HEK293 (cell line): ENCODE measurements at regions not wholly inside any gene's neighbourhood (a gene's known extent, or its start where the extent isn't known, plus 50 kb on each side); places are given as distances from the start of the nearest gene placed in this dataset.

Source experiments
- CTCF ChIA-PET: fragments of 350-600 bp; formaldehyde crosslinking; extraction: SDS; loops from one replicate; lab custom pipeline; 2021; ENCODE audit warnings: antibody characterized with exemption; lab: Yijun Ruan, JAX
- POLR2A ChIA-PET: fragments of 300-600 bp; formaldehyde crosslinking; extraction: SDS; loops from one replicate; lab custom pipeline; 2020; ENCODE audit warnings: antibody characterized with exemption, inconsistent platforms; lab: Yijun Ruan, JAX
- H3K27ac ChIP-seq: fragments of 200-500 bp; sonication (Bioruptor generic); 2 replicates; pipeline ENCODE4 v1.5.1; 2014; ENCODE audit warnings: low read depth, low read length, control low read depth, inconsistent platforms; ENCODE audit errors: extremely low read depth
- H3K36me3 ChIP-seq, 2 experiments: fragments of 200-500 bp in 1 of 2; sonication (Bioruptor generic) in 1 of 2; 1 replicate in 1 of 2; 2 replicates in 1 of 2; pipeline ENCODE4 v1.5.1; 2014 to 2017; ENCODE audit warnings: inconsistent platforms in 2 of 2, low read length in 2 of 2; ENCODE audit not compliant: control insufficient read depth in 2 of 2, insufficient read depth in 1 of 2
- H3K4me1 ChIP-seq: fragments of 200-500 bp; sonication (Bioruptor generic); 2 replicates; pipeline ENCODE4 v1.5.1; 2014; ENCODE audit warnings: mild to moderate bottlenecking, low read length, inconsistent platforms; ENCODE audit not compliant: control insufficient read depth, insufficient read depth
- H3K4me3 ChIP-seq: 2 replicates; pipeline ENCODE4 v1.5.1; 2011; ENCODE audit warnings: low read depth, mild to moderate bottlenecking, control low read depth, low read length, moderate library complexity
- H3K9me3 ChIP-seq: fragments of 200-500 bp; sonication (Bioruptor generic); 2 replicates; pipeline ENCODE4 v1.5.1; 2014; ENCODE audit warnings: low read depth, low read length, inconsistent platforms; ENCODE audit not compliant: control insufficient read depth, insufficient read depth
- HOXC10 ChIP-seq: sonication (generic); formaldehyde crosslinking; IDR thresholded peaks from 2 replicates; pipeline ENCODE4 v1.8.1; 2023; ENCODE audit warnings: mild to moderate bottlenecking, missing genetic modification reagents
- KLF10 ChIP-seq: fragments of 450-650 bp; IDR thresholded peaks from 2 replicates; pipeline ENCODE4 v1.5.1; 2018; ENCODE audit warnings: missing biosample characterization, mild to moderate bottlenecking, missing genetic modification characterization
- MZF1 ChIP-seq: fragments of 450-650 bp; formaldehyde crosslinking; IDR thresholded peaks from 2 replicates; pipeline ENCODE4 v1.5.1; 2017; ENCODE audit warnings: missing biosample characterization, missing genetic modification characterization, borderline replicate concordance
- SCRT1 ChIP-seq: fragments of 450-650 bp; formaldehyde crosslinking; IDR thresholded peaks from 2 replicates; pipeline ENCODE4 v1.5.1; 2016; ENCODE audit warnings: missing biosample characterization, missing genetic modification characterization, borderline replicate concordance
- ZBTB44 ChIP-seq: fragments of 450-650 bp; IDR thresholded peaks from 2 replicates; pipeline ENCODE4 v1.5.1; 2018; ENCODE audit warnings: missing biosample characterization, mild to moderate bottlenecking, missing genetic modification characterization
- ZFP3 ChIP-seq: fragments of 450-650 bp; formaldehyde crosslinking; IDR thresholded peaks from 2 replicates; pipeline ENCODE4 v1.5.1; 2016; ENCODE audit warnings: low read depth, missing biosample characterization, missing genetic modification characterization
- ZIC2 ChIP-seq: fragments of 450-650 bp; formaldehyde crosslinking; IDR thresholded peaks from 2 replicates; pipeline ENCODE4 v1.5.1; 2016; ENCODE audit warnings: missing biosample characterization, missing genetic modification characterization
- ZNF114 ChIP-seq: fragments of 450-650 bp; formaldehyde crosslinking; IDR thresholded peaks from 2 replicates; pipeline ENCODE4 v1.5.0; 2017; ENCODE audit warnings: missing biosample characterization, missing genetic modification characterization
- ZNF16 ChIP-seq: fragments of 450-650 bp; formaldehyde crosslinking; IDR thresholded peaks from 2 replicates; pipeline ENCODE4 v1.5.1; 2016; ENCODE audit warnings: low read depth, missing biosample characterization, missing genetic modification characterization
- ZNF174 ChIP-seq: fragments of 450-650 bp; formaldehyde crosslinking; IDR thresholded peaks from 2 replicates; pipeline ENCODE4 v1.5.0; 2017; ENCODE audit warnings: missing biosample characterization, mild to moderate bottlenecking, missing genetic modification characterization
- ZNF274 ChIP-seq, 2 experiments: fragments of 200-500 bp in 1 of 2; fragments of 450-650 bp in 1 of 2; sonication (Bioruptor generic) in 1 of 2; formaldehyde crosslinking in 1 of 2; IDR thresholded peaks; 2 replicates each; pipeline versions ENCODE4 v1.5.1 to v1.6.1; 2014 to 2016; ENCODE audit warnings: borderline replicate concordance in 1 of 2, inconsistent platforms in 1 of 2, low read length in 1 of 2, missing biosample characterization in 1 of 2, missing genetic modification characterization in 1 of 2
- ZNF335 ChIP-seq: fragments of 450-650 bp; formaldehyde crosslinking; conservative IDR thresholded peaks from 2 replicates; pipeline ENCODE4 v1.5.1; 2016; ENCODE audit warnings: missing biosample characterization, missing genetic modification characterization
- ZNF391 ChIP-seq: fragments of 450-650 bp; formaldehyde crosslinking; IDR thresholded peaks from 2 replicates; pipeline ENCODE4 v1.5.1; 2016; ENCODE audit warnings: low read depth, missing biosample characterization, missing genetic modification characterization, borderline replicate concordance
- ZNF544 ChIP-seq: fragments of 450-650 bp; formaldehyde crosslinking; IDR thresholded peaks from 2 replicates; pipeline ENCODE4 v1.5.0; 2017; ENCODE audit warnings: missing biosample characterization, missing genetic modification characterization
- ZNF76 ChIP-seq: fragments of 450-650 bp; formaldehyde crosslinking; IDR thresholded peaks from 2 replicates; pipeline ENCODE4; 2016; ENCODE audit warnings: low read depth, missing biosample characterization, missing genetic modification characterization, borderline replicate concordance
- ZSCAN18 ChIP-seq: fragments of 450-650 bp; formaldehyde crosslinking; IDR thresholded peaks from 2 replicates; pipeline ENCODE4 v1.5.1; 2016; ENCODE audit warnings: missing biosample characterization, missing genetic modification characterization
- ZSCAN30 ChIP-seq: fragments of 450-650 bp; IDR thresholded peaks from 2 replicates; pipeline ENCODE4 v1.5.1; 2018; ENCODE audit warnings: missing biosample characterization, mild to moderate bottlenecking, missing genetic modification characterization, moderate library complexity
- TF ChIP-seq, protein P1 (sequence below): fragments of 450-650 bp; formaldehyde crosslinking; IDR thresholded peaks from 2 replicates; pipeline ENCODE4 v1.5.1; 2016; ENCODE audit warnings: missing biosample characterization, missing genetic modification characterization
- TF ChIP-seq, protein P2 (sequence below): fragments of 450-650 bp; formaldehyde crosslinking; IDR thresholded peaks from 2 replicates; pipeline ENCODE4 v1.5.1; 2016; ENCODE audit warnings: missing biosample characterization, missing genetic modification characterization

DNA sequence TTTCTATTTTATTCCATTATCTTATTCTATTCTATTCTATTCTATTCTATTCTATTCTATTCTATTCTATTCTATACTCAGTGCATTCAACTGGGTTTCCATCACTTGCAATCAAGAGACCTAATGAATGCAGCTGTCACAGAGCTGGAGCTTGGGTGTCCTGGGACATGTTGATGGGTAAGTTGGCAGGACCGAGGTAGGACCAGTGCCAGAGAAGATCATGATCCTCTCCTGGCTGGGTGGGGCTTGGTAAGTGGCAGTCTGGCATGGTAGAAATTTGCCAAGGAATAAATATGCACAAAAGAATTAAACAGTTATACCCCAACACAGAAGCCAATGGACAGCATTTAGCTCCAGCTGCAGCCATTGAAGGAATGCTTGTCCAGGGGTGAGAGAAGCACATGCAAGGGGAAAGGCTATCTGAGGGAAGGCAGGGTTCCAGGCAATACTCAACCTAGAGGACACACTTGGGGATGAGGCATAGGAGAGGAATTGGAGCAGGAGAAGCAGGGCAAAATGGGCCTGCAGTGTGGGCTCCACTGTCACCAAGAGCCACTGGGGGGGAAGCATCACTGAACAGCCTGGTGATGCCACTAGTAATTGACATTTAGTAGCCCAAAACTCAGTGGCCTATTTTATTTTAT, 97.0 kb upstream of the CD82 start:
- Histone ChIP-seq H3K36me3 (no peaks in the 10 kb centered on the region), H3K4me1 (no peaks in the 10 kb centered on the region), H3K27ac (no peak overlapping the region), H3K9me3 (no peaks in the 10 kb centered on the region), H3K4me3 (no peak overlapping the region)
- POLR2A ChIA-PET: interaction anchor here (0.6 kb wide), 1 partner anchor 462 kb away, joined by 5 read pairs; no protein-coding TSS in a partner anchor
- CTCF ChIA-PET: interaction anchor here (0.6 to 1.2 kb wide), 3 partner anchors 13 to 148 kb away, joined by 3 to 5 read pairs (median 4); no protein-coding TSS in a partner anchor
- no peak for TF ChIP-seq ZNF274 (IDR thresholded peaks at IDR 0.05; ENCODE audit: low read length)
- no peak for TF ChIP-seq ZNF274 (tag by site-specific recombination; IDR thresholded peaks at IDR 0.05; ENCODE audit: borderline replicate concordance)
- TF ChIP-seq, protein P1, sequence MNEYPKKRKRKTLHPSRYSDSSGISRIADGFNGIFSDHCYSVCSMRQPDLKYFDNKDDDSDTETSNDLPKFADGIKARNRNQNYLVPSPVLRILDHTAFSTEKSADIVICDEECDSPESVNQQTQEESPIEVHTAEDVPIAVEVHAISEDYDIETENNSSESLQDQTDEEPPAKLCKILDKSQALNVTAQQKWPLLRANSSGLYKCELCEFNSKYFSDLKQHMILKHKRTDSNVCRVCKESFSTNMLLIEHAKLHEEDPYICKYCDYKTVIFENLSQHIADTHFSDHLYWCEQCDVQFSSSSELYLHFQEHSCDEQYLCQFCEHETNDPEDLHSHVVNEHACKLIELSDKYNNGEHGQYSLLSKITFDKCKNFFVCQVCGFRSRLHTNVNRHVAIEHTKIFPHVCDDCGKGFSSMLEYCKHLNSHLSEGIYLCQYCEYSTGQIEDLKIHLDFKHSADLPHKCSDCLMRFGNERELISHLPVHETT (tag by site-specific recombination): no peak
- TF ChIP-seq KLF10 (tag by site-specific recombination): no peak
- TF ChIP-seq ZNF544 (tag by site-specific recombination): no peak
- TF ChIP-seq ZNF391 (tag by site-specific recombination): no peak
- no peak for TF ChIP-seq MZF1 (tag by site-specific recombination)
- TF ChIP-seq ZNF174 (tag by site-specific recombination): no peak

GRCh38 chr11:44469412-44469811, 96.1 kb upstream of the CD82 start:
- ChIA-PET CTCF (interaction anchor here (0.7 to 1.2 kb wide), 2 partner anchors 11 to 99 kb away, joined by 3 to 4 read pairs; no protein-coding TSS in a partner anchor), POLR2A (interaction anchor here (0.6 kb wide), 1 partner anchor 463 kb away, joined by 5 read pairs; no protein-coding TSS in a partner anchor)
- TF ChIP-seq ZNF335 (no peak), ZSCAN18 (tag by site-specific recombination) (no peak), ZSCAN30 (tag by site-specific recombination) (no peak), ZIC2 (tag by site-specific recombination) (peak; percentile 13; the same call in 1 of the 2 replicates)
- Histone ChIP-seq H3K27ac (no peak overlapping the region), H3K36me3 (no peaks in the 10 kb centered on the region), H3K4me3 (no peak overlapping the region), H3K9me3 (no peaks in the 10 kb centered on the region), H3K4me1 (no peaks in the 10 kb centered on the region)

GRCh38 chr11:44470854-44471253, 94.6 kb upstream of the CD82 start:
- H3K9me3 ChIP-seq: no peaks in the 10 kb centered on the region
- POLR2A ChIA-PET: no interaction called here
- H3K27ac ChIP-seq: no peak overlapping the region
- TF ChIP-seq ZNF16 (tag by site-specific recombination) (no peak), ZNF114 (tag by site-specific recombination) (no peak), ZNF76 (tag by site-specific recombination) (no peak), ZBTB44 (tag by site-specific recombination) (no peak), SCRT1 (tag by site-specific recombination) (no peak), ZFP3 (tag by site-specific recombination) (no peak), HOXC10 (no peak)
- TF ChIP-seq, protein P2, sequence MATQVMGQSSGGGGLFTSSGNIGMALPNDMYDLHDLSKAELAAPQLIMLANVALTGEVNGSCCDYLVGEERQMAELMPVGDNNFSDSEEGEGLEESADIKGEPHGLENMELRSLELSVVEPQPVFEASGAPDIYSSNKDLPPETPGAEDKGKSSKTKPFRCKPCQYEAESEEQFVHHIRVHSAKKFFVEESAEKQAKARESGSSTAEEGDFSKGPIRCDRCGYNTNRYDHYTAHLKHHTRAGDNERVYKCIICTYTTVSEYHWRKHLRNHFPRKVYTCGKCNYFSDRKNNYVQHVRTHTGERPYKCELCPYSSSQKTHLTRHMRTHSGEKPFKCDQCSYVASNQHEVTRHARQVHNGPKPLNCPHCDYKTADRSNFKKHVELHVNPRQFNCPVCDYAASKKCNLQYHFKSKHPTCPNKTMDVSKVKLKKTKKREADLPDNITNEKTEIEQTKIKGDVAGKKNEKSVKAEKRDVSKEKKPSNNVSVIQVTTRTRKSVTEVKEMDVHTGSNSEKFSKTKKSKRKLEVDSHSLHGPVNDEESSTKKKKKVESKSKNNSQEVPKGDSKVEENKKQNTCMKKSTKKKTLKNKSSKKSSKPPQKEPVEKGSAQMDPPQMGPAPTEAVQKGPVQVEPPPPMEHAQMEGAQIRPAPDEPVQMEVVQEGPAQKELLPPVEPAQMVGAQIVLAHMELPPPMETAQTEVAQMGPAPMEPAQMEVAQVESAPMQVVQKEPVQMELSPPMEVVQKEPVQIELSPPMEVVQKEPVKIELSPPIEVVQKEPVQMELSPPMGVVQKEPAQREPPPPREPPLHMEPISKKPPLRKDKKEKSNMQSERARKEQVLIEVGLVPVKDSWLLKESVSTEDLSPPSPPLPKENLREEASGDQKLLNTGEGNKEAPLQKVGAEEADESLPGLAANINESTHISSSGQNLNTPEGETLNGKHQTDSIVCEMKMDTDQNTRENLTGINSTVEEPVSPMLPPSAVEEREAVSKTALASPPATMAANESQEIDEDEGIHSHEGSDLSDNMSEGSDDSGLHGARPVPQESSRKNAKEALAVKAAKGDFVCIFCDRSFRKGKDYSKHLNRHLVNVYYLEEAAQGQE: no peak
- TF ChIP-seq, all 188 proteins: peak for 0
- Histone ChIP-seq H3K4me3 (no peak overlapping the region), H3K4me1 (no peaks in the 10 kb centered on the region), H3K36me3 (no peaks in the 10 kb centered on the region)
- CTCF ChIA-PET: interaction anchor here (1.2 kb wide), 1 partner anchor 13 kb away, joined by 4 read pairs; no protein-coding TSS in a partner anchor
